ENCODE measurements at regions not wholly inside any gene's neighbourhood (a gene's known extent, or its start where the extent isn't known, plus 50 kb on each side); places are given as distances from the start of the nearest gene placed in this dataset.
"Not testable (repeated sequence)": the region's sequence is repeated elsewhere in the genome, so short reads cannot be mapped to it uniquely, and the experiment has no call there.

- no peak for DNase-seq
These were observed 399.8 kb downstream of the HTR1B start for GRCh38 chr6:77063494-77063893.

GRCh38 chr6:77055711-77056110, 407.6 kb downstream of the HTR1B start:
- DNase-seq = no peak

- DNase-seq = no peak
These were observed 422.6 kb downstream of the HTR1B start for GRCh38 chr6:77040568-77041195.

- no peak for DNase-seq
These were observed 424.5 kb downstream of the HTR1B start for GRCh38 chr6:77038807-77039206.

- DNase-seq = no peak
These were observed 425.9 kb downstream of the HTR1B start for GRCh38 chr6:77037439-77037838.

- no peak for DNase-seq
These were observed 426.9 kb downstream of the HTR1B start for GRCh38 chr6:77036400-77036799.

GRCh38 chr6:77034161-77034560, 429.1 kb downstream of the HTR1B start:
- DNase-seq = no peak

GRCh38 chr6:77030929-77031674, 432.2 kb downstream of the HTR1B start:
- no peak for DNase-seq

- DNase-seq = no peak
These were observed 436.9 kb downstream of the HTR1B start for GRCh38 chr6:77026341-77026740.

GRCh38 chr6:77025736-77026223, 437.5 kb downstream of the HTR1B start:
- DNase-seq = no peak

- DNase-seq = no peak
These were observed 441.5 kb downstream of the HTR1B start for GRCh38 chr6:77021778-77022177.

- no peak for DNase-seq
These were observed 442.1 kb downstream of the HTR1B start for GRCh38 chr6:77021232-77021631.

- DNase-seq = no peak
These were observed 444.2 kb downstream of the HTR1B start for GRCh38 chr6:77019081-77019480.

- no peak for DNase-seq
These were observed 445.8 kb downstream of the HTR1B start for GRCh38 chr6:77017537-77017936.

- DNase-seq = no peak
These were observed 447.9 kb downstream of the HTR1B start for GRCh38 chr6:77015350-77015749.

- no peak for DNase-seq
These were observed 451.3 kb downstream of the HTR1B start for GRCh38 chr6:77011929-77012545.

GRCh38 chr6:77010931-77011542, 452.3 kb downstream of the HTR1B start:
- DNase-seq = no peak

GRCh38 chr6:76992553-76992952, 470.7 kb downstream of the HTR1B start:
- no peak for DNase-seq

GRCh38 chr6:76984572-76984971, 478.7 kb downstream of the HTR1B start:
- no peak for DNase-seq

- DNase-seq = no peak
These were observed 480.7 kb downstream of the HTR1B start for GRCh38 chr6:76982476-76983199.

- DNase-seq = no peak
These were observed 490.8 kb downstream of the HTR1B start for GRCh38 chr6:76972474-76972873.

- not testable (repeated sequence) for DNase-seq
These were observed 504.1 kb downstream of the HTR1B start for GRCh38 chr6:76959177-76959576.
